C1 segment of cervical spinal cord (tissue), 14 donors: ENCODE measurements at regions not wholly inside any gene's neighbourhood (a gene's known extent, or its start where the extent isn't known, plus 50 kb on each side); places are given as distances from the start of the nearest gene placed in this dataset.
"Not testable (repeated sequence)": the region's sequence is repeated elsewhere in the genome, so short reads cannot be mapped to it uniquely, and the experiment has no call there.

Source experiments
- DNase-seq, 14 donors: peaks; one replicate each; lab custom pipeline; 2025; lab: John Stamatoyannopoulos, UW

- DNase-seq = no peak
Observed at GRCh38 chr3:191076903-191077552, 122.0 kb upstream of the OSTN start.

GRCh38 chr3:191074511-191074910 lies 124.5 kb upstream of the OSTN start:
- DNase-seq = no peak

- DNase-seq = no peak
Observed at GRCh38 chr3:191070762-191071403, 128.2 kb upstream of the OSTN start.

GRCh38 chr3:191070201-191070600 lies 128.8 kb upstream of the OSTN start:
- DNase-seq = no peak

- no peak for DNase-seq
Observed at GRCh38 chr3:191068946-191069813, 129.9 kb upstream of the OSTN start.

GRCh38 chr3:191066669-191067068 lies 132.4 kb upstream of the OSTN start:
- no peak for DNase-seq

GRCh38 chr3:191065181-191065805 lies 133.7 kb upstream of the OSTN start:
- no peak for DNase-seq

- DNase-seq = no peak
Observed at GRCh38 chr3:191051037-191051436, 148.0 kb upstream of the OSTN start.

- DNase-seq = no peak
Observed at GRCh38 chr3:191047930-191048329, 151.1 kb upstream of the OSTN start.

- no peak for DNase-seq
Observed at GRCh38 chr3:191030929-191031328, 168.1 kb upstream of the OSTN start.

- DNase-seq = no peak
Observed at GRCh38 chr3:191030491-191030890, 168.0 kb upstream of the GMNC start.

GRCh38 chr3:191026746-191027145 lies 164.3 kb upstream of the GMNC start:
- DNase-seq = no peak

DNA sequence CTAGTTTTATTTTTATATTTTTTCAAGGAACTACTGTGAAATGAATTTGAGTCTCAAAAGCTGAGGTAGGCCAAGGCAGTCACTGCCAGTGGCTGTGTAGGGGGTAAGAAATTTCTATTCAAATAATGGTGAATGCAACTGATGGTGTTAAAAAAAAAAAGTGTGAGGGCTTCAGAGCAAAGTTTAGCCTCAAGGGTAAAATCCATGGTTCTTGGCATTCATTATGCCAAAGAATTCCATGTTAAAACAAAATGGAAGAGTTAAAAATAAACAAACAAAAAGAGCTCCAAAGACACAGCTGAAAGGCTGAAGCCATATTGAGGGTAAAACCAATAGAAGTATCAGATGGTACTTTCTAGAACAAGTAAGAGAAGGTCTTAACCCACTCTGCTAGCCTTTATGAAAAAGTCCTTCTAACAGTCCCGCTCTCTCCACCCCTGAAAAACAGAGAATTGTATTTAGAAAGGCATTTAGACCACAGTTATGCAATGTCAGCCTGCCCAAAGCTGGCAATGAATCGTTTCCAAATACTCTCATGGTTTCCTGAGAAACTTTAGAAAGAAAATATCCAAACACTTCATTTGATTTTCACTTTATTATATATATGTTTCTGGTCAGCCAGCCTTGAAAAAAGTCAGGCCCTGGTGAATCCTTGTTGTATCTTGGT lies 158.4 kb upstream of the GMNC start:
- DNase-seq = no peak

- DNase-seq = no peak
Observed at GRCh38 chr3:191019855-191020254, 157.4 kb upstream of the GMNC start.

GRCh38 chr3:191015960-191016359 lies 153.5 kb upstream of the GMNC start:
- DNase-seq = not testable (repeated sequence)

GRCh38 chr3:191008074-191008473 lies 145.6 kb upstream of the GMNC start:
- DNase-seq = no peak

GRCh38 chr3:191005790-191006189 lies 143.3 kb upstream of the GMNC start:
- no peak for DNase-seq

- DNase-seq = no peak
Observed at GRCh38 chr3:191003742-191004141, 141.2 kb upstream of the GMNC start.

- DNase-seq = no peak
Observed at GRCh38 chr3:190996181-190996775, 133.8 kb upstream of the GMNC start.

DNA sequence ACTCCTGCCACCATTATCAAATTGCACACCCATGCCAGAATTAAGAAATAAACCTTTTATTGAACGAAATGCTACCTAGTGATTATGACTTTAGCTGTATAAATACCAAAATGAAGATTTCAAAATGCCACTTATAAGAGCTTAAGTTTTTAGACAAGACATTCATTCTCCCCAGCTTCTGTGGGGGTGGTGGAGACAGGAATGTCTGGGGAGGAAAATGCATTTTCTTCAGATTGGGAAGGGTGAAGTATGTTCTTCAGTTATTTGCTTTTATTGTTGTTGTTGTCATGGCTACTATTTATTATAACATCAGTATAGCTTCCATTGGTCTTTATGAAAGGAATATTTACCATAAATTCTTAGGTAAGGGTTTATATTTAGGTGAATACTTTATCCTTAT lies 132.7 kb upstream of the GMNC start:
- DNase-seq = no peak

DNA sequence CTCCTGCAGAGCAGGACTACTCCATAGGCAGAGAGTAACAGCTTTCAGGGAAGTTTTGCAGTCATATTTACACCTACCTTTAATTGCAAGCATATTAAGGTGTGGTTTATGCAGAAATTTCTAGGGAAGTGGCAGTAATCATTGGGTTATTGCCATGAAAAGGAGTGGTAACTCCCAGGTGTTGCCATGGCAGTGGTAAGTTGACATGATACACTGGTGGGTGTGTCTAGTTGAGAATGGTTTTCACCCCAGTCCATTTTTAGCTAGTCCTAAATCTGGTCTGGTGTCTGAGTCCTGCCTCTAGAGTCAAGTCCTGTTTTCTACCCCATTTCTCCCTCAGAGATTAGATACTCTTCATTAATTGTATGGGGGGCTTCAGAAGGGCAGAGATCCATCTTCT lies 128.4 kb upstream of the GMNC start:
- DNase-seq = no peak
